NT2/D1 (cell line): ENCODE measurements at regions not wholly inside any gene's neighbourhood (a gene's known extent, or its start where the extent isn't known, plus 50 kb on each side); places are given as distances from the start of the nearest gene placed in this dataset.

ENCODE experiments used
- SUZ12 ChIP-seq: IDR thresholded peaks from 2 replicates; pipeline ENCODE4 v1.6.1; 2011; ENCODE audit not compliant: insufficient read length, insufficient read depth; ENCODE audit errors: extremely low read depth
- YY1 ChIP-seq: IDR thresholded peaks from 2 replicates; pipeline ENCODE4 v1.6.1; 2011; ENCODE audit not compliant: insufficient read length, insufficient read depth
- ZNF274 ChIP-seq: IDR thresholded peaks from 2 replicates; pipeline ENCODE4 v1.6.1; 2011; ENCODE audit warnings: mild to moderate bottlenecking, low read depth, low read length

DNA sequence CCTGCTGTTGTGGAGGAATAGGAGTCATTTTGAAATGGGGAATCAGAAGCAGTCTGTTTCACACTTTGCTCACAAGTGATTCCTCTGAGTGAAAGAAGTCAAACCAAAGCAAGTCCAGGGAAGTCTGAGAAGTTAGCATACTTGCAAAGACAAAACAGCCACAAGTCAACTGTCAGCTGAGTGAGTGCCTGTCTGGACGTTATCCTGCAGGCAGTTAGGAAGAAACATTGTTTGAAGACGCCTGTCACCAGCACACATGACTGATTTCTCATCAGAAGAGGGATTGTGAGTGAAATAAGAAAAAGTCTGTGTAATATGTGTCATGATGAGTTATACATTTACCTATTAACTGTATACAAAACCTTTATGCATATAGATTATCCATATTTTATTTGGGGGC lies 153.5 kb downstream of the KCNRG start:
- TF ChIP-seq YY1 (no peak), ZNF274 (no peak), SUZ12 (no peak)
